ENCODE measurements at regions not wholly inside any gene's neighbourhood (a gene's known extent, or its start where the extent isn't known, plus 50 kb on each side); places are given as distances from the start of the nearest gene placed in this dataset.

DNA sequence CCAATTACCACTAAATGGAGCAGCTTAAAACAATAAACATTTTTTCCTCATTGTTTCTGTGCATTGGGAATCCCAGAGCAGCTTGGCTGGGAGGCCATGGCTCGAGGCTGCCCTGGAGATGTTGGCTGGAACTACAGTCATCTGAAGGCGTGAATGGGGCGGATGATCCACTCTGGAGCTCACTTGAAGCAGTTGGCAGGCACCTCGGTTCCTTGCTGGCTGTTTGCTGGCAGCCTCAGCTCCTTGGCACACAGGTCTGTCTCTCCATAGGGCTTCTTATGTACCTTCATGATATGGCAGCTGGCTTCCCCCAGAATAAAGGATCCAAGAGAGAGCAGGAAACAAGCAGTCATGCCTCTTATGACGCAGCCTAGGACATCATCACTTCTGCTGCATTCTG, 227.0 kb upstream of the COPS8 start:
- CTCF ChIA-PET = no interaction called here
- POLR2A ChIA-PET = no interaction called here
- no peak for DNase-seq (ENCODE audit: extremely low spot score)
- TF ChIP-seq LEF1 (IDR thresholded peaks at IDR 0.05; ENCODE audit: borderline replicate concordance) = no peak
- no peak for TF ChIP-seq FOXM1 (IDR thresholded peaks at IDR 0.05; ENCODE audit: borderline replicate concordance)
- no peak for TF ChIP-seq FOXA1 (IDR thresholded peaks at IDR 0.05)

DNA sequence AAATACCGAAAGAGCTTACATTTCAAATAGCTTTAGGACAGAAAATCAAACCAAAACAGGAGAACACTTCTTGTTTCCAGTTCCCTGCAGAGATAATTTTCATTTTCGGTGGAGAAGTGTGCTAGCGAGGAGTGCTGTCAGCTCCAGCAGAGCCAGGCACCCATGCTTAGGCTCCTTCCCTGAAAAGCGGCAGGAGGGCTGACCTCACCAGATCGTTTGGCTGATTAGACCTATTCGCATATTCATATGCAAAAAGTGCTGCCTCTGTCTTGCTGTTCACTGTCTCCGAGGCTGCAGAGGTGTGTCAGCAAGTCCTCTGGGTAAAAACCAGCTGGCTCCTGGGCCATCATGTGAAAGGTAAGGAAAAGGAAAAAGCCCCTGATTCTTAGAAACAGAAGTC, 225.8 kb upstream of the COPS8 start:
- POLR2A ChIA-PET = no interaction called here
- no peak for TF ChIP-seq FOXK2 (IDR thresholded peaks at IDR 0.05)
- no peak for TF ChIP-seq LEF1 (IDR thresholded peaks at IDR 0.05; ENCODE audit: borderline replicate concordance)
- TF ChIP-seq CTBP1 (IDR thresholded peaks at IDR 0.05; ENCODE audit: borderline replicate concordance) = no peak
- no peak for TF ChIP-seq SUZ12 (IDR thresholded peaks at IDR 0.05)
- TF ChIP-seq HDGF (IDR thresholded peaks at IDR 0.05; ENCODE audit: borderline replicate concordance) = no peak
- TF ChIP-seq, protein P1, sequence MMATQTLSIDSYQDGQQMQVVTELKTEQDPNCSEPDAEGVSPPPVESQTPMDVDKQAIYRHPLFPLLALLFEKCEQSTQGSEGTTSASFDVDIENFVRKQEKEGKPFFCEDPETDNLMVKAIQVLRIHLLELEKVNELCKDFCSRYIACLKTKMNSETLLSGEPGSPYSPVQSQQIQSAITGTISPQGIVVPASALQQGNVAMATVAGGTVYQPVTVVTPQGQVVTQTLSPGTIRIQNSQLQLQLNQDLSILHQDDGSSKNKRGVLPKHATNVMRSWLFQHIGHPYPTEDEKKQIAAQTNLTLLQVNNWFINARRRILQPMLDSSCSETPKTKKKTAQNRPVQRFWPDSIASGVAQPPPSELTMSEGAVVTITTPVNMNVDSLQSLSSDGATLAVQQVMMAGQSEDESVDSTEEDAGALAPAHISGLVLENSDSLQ (IDR thresholded peaks at IDR 0.05) = no peak
- no peak for TF ChIP-seq TARDBP (IDR thresholded peaks at IDR 0.05)
- TF ChIP-seq FOXM1 (IDR thresholded peaks at IDR 0.05; ENCODE audit: borderline replicate concordance) = no peak
- no peak for TF ChIP-seq ARNT (IDR thresholded peaks at IDR 0.05)
- TF ChIP-seq NFRKB (IDR thresholded peaks at IDR 0.05) = no peak
- CTCF ChIA-PET = no interaction called here
- no peak for DNase-seq (ENCODE audit: extremely low spot score)

DNA sequence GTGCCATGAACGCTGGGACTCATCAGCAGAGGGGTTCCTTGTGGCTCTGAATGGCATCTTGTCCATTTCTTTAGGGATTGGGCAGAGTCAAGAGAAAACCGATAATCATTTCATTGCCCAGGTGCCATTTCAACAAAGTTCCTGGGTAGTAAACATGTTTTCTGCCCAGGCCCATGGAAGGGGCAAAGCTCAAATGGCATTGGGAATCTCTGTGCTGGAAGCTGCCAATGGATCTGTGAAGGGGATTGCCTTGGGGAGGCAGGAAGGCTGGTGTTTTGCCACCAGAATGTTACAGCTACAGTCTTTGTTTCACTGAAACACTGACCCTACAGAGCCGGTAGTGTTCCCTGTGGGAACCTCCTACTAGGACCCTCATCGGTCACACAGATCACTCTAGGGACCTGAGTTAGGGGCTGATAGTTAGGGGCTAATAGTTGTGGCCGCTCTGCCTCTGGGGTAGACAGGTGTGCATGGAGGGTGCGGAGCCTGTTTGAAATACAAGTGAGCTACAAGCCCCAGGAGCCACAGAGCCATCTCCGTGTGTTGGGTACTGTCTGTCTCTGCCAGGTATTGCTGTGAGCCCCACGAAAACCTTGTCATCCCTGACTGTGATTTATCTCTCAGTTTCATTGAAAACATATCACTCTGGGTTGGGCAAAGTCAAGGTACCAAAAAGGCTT, 224.4 kb upstream of the COPS8 start:
- POLR2A ChIA-PET = no interaction called here
- TF ChIP-seq SUZ12 (IDR thresholded peaks at IDR 0.05) (no peak), SP1 (IDR thresholded peaks at IDR 0.05) (no peak), FOXA1 (IDR thresholded peaks at IDR 0.05) (no peak), LEF1 (IDR thresholded peaks at IDR 0.05; ENCODE audit: borderline replicate concordance) (no peak), BHLHE40 (IDR thresholded peaks at IDR 0.05; ENCODE audit: borderline replicate concordance) (no peak), ARNT (IDR thresholded peaks at IDR 0.05) (no peak)
- TF ChIP-seq, protein P1 (IDR thresholded peaks at IDR 0.05) = no peak
- CTCF ChIA-PET = no interaction called here

DNA sequence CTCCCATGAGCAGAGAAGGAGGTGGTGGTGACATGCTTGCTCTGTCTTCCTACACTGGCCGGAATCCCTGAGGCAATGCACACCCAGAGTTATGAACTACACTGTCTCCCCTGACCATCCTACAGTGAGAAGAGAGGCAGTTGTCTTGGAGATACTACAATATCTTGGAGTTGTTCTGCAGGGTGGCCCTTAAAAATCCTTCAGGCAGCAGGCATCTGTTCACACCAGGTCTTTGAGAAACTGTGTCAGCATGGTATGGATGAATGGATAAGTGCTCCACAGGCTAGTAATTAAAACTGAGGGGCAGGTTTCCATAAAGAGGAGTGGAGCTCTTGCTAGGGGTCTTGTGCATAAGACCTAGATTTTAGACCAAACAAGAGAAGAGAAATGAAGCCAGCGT, 223.7 kb upstream of the COPS8 start:
- TF ChIP-seq SUZ12 (IDR thresholded peaks at IDR 0.05) (no peak), FOXK2 (IDR thresholded peaks at IDR 0.05) (no peak), ARNT (IDR thresholded peaks at IDR 0.05) (no peak), TARDBP (IDR thresholded peaks at IDR 0.05) (no peak), SP1 (IDR thresholded peaks at IDR 0.05) (no peak), CTBP1 (IDR thresholded peaks at IDR 0.05; ENCODE audit: borderline replicate concordance) (no peak)
- ChIA-PET CTCF (no interaction called here), POLR2A (no interaction called here)
- DNase-seq (ENCODE audit: extremely low spot score) = no peak

More for the DNA sequence above, 224.4 kb upstream of the COPS8 start:
- no peak for DNase-seq (ENCODE audit: extremely low spot score)

DNA sequence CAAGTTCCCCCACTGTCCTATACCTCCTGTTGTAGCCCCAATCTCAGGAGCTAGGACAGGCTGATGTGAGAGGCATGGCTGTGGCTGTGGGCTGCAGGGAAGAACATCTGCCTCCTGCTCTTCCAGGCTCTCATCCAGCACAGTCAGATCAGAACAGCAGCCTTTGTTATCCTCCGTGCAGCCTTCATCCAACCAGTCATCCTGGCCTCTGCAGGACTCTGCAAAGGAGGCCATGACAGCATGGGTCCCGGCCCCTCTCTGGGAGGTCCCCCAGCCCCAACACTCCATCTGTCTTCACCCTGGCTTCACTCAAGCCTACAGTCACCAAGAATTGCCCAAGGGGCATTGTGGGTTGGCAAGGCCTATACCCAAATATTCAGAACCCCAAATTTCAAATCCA, 223.2 kb upstream of the COPS8 start:
- TF ChIP-seq ELF4 (IDR thresholded peaks at IDR 0.05) = no peak
- TF ChIP-seq FOXK2 (IDR thresholded peaks at IDR 0.05) = no peak
- no peak for TF ChIP-seq SP1 (IDR thresholded peaks at IDR 0.05)
- no peak for TF ChIP-seq SUZ12 (IDR thresholded peaks at IDR 0.05)
- no peak for TF ChIP-seq L3MBTL2 (conservative IDR thresholded peaks at IDR 0.05)
- no peak for TF ChIP-seq TARDBP (IDR thresholded peaks at IDR 0.05)
- TF ChIP-seq, protein P1 (IDR thresholded peaks at IDR 0.05) = no peak
- TF ChIP-seq FOXA1 (IDR thresholded peaks at IDR 0.05) = no peak
- TF ChIP-seq FOXM1 (IDR thresholded peaks at IDR 0.05; ENCODE audit: borderline replicate concordance) = no peak
- TF ChIP-seq NFRKB (IDR thresholded peaks at IDR 0.05) = no peak
- no peak for TF ChIP-seq CTBP1 (IDR thresholded peaks at IDR 0.05; ENCODE audit: borderline replicate concordance)
- ChIA-PET CTCF (no interaction called here), POLR2A (no interaction called here)
- no peak for DNase-seq (ENCODE audit: extremely low spot score)

DNA sequence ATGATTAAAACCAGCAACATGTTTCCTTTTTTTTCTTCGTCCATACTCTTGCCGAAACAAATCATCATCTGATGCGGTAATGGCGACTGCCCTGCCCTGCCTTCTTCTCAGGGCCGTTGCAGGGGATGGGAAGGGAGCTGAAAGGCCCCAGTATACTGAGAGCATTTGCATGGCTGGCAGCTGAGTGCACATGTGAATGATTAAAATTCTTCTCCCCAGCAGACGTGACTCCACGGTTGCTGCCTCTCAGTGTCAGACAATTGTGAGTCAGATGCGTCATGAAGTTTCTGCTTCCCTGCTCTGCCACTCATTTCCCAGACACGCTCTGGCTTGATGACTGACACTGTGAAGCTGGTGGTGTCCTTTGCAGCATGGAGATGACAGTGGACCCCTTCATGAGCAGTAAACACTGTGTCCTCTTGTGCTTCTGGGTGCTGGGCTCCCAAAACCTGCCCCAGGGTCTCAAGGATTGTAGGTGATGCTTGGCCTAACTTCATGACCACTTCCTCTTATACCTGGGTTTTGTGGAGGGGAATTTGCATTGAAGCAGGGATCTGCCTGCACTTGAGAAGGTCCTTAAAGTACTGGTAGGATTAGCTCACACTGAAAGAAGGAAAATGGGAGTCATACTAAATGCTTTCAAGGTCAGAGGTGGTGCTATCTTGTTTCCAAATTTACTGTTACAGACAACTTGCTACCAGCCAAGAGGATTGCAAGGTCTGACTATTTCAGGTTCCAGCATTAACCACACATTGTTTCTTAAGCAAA, 222.5 kb upstream of the COPS8 start:
- no peak for DNase-seq (ENCODE audit: extremely low spot score)
- POLR2A ChIA-PET = no interaction called here
- TF ChIP-seq BHLHE40 (IDR thresholded peaks at IDR 0.05; ENCODE audit: borderline replicate concordance) (no peak), HDGF (IDR thresholded peaks at IDR 0.05; ENCODE audit: borderline replicate concordance) (no peak), TARDBP (IDR thresholded peaks at IDR 0.05) (no peak), L3MBTL2 (conservative IDR thresholded peaks at IDR 0.05) (no peak), CTBP1 (IDR thresholded peaks at IDR 0.05; ENCODE audit: borderline replicate concordance) (no peak), LEF1 (IDR thresholded peaks at IDR 0.05; ENCODE audit: borderline replicate concordance) (no peak)
- CTCF ChIA-PET = no interaction called here

DNA sequence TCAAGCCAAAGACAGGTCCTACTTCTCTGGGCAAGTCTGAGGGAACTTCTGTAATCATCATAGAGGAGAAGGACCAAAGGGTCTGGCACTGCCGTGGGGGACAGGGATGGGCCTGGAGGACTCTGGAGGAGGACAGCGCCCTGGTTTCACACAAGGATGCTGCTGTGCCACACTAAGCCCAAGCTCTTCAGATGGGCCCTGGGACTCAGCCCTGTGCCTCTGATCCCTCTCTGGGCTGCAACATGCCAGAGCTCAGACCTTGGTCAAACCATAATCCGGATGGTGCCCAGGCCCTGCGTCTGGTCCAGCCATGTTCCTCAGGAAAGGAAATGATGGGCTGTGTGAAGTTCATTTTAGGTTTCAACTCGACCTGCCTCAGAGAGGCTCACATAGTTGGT, 222.0 kb upstream of the COPS8 start:
- ChIA-PET CTCF (no interaction called here), POLR2A (no interaction called here)
- TF ChIP-seq L3MBTL2 (conservative IDR thresholded peaks at IDR 0.05) (no peak), SP1 (IDR thresholded peaks at IDR 0.05) (no peak), FOXK2 (IDR thresholded peaks at IDR 0.05) (no peak), HDGF (IDR thresholded peaks at IDR 0.05; ENCODE audit: borderline replicate concordance) (no peak), ZNF384 (IDR thresholded peaks at IDR 0.05) (no peak), CTBP1 (IDR thresholded peaks at IDR 0.05; ENCODE audit: borderline replicate concordance) (no peak), FOXM1 (IDR thresholded peaks at IDR 0.05; ENCODE audit: borderline replicate concordance) (no peak), FOXA1 (IDR thresholded peaks at IDR 0.05) (no peak)
- TF ChIP-seq, protein P1 (IDR thresholded peaks at IDR 0.05) = no peak
- DNase-seq (ENCODE audit: extremely low spot score) = no peak

All from HEK293T (cell line).